NCI-H460 (cell line): ENCODE measurements at regions not wholly inside any gene's neighbourhood (a gene's known extent, or its start where the extent isn't known, plus 50 kb on each side); places are given as distances from the start of the nearest gene placed in this dataset.

Experiments used
- DNase-seq: peaks from one replicate; pipeline ENCODE4 v3.0.0-alpha.2; 2016; ENCODE audit warnings: low read depth; ENCODE audit errors: extremely low read depth

DNA sequence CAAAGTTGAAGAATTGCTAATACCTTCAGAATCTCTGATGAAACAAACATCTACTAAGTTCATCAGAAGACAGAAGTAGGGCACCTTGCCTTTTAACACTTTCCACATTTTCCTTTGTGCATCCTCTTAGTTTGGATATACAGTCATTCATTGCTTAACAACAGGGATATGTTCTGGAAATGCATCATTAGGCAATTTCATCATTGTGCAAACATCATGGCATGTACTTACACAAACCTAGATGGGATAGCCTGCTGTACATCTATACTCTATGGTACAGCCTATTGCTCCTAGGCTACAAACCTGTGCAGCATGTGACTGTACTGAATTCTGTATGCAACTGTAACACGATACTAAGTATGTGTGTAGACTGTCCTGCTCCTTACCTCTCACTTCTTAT, 169.8 kb downstream of the SUCLA2 start:
- no peak for DNase-seq

- DNase-seq = no peak
Measured at GRCh38 chr13:47829690-47830089, 171.4 kb downstream of the SUCLA2 start.

DNA sequence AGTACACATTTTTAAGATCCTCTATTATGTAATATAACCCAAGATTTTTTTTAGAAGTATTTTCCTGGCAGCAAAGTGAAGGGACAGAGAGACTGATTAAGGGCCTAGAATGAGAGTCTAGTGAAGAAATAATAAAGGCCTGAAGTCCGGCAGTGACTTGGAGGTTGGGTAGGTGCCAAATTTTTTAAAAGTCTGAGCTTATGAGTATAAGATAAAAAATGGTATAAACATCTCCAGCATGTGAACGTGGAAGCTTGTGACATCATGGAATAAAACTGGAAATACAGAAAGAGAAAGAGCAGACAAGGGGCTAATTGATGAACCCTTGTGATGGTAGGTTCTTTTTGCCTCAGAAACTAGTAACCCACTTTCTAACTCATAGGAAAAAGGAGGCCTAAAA, 174.6 kb downstream of the SUCLA2 start:
- DNase-seq = no peak

DNA sequence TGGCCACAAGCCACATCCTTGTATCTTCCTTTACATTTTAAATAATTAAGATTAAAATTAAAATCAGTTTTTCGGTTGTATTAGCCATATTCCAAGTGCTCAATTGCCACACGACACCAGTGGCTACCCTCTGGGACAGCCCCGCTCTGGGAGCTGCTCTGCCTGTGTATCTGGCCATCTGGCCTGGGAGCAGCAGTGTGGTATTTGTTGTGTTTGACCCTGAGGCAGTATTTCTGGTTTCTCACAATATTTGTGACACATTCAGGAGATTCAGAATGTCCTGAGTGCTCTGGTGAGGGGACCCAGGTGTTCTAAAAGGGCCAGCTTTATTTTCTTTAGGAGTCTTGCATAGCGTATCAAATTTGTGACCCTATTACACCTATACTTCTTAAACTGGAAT, 179.0 kb downstream of the SUCLA2 start:
- DNase-seq = no peak

- DNase-seq = no peak
Measured at GRCh38 chr13:47816831-47817230, 184.2 kb downstream of the SUCLA2 start.

DNA sequence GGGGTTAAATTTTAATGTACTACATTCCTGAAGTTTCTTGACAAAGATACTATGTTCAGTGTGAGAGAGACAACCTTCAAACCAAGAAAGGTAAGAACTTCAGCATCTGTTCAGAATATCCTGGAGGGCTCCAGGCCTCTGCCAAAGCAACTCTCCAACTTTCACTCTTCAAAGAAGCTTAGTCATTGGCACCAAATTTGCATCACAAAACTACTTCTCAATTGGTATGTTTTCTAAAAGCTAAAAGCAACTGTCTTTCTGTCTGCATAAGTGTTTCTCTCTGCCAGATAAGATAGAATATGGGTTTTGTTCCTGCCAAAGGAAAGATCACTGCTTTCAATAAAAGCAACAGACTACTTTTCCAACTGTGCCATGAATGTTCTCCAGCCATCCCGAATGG, 187.4 kb downstream of the SUCLA2 start:
- no peak for DNase-seq

GRCh38 chr13:47809411-47809810, 191.7 kb downstream of the SUCLA2 start:
- DNase-seq = no peak

GRCh38 chr13:47803131-47803530, 197.9 kb downstream of the SUCLA2 start:
- no peak for DNase-seq

- DNase-seq = no peak
Measured at GRCh38 chr13:47801555-47801954, 199.5 kb downstream of the SUCLA2 start.

GRCh38 chr13:47800593-47800992, 200.5 kb downstream of the SUCLA2 start:
- no peak for DNase-seq

- no peak for DNase-seq
Measured at GRCh38 chr13:47798906-47799305, 202.2 kb downstream of the SUCLA2 start.

DNA sequence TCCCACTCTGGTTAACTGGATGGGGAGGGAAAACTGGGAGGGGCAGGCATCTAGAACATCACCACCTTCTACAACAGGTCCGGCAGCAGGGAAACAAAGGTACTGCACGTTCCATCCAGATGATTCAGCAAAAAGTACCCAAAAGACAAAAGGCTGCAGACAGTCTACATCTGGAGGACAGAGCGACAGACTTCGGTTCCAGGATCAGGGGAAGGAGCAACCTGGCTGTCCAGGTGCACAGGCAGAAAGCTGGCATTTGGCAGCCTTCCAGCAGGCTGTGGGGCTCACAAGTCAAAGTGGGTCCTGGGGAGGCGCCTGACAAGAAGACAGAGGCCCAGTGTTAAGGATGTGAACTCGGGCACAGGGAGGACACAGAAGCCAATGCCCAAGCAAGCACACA, 202.9 kb downstream of the SUCLA2 start:
- no peak for DNase-seq

GRCh38 chr13:47796816-47797215, 204.3 kb downstream of the SUCLA2 start:
- no peak for DNase-seq

DNA sequence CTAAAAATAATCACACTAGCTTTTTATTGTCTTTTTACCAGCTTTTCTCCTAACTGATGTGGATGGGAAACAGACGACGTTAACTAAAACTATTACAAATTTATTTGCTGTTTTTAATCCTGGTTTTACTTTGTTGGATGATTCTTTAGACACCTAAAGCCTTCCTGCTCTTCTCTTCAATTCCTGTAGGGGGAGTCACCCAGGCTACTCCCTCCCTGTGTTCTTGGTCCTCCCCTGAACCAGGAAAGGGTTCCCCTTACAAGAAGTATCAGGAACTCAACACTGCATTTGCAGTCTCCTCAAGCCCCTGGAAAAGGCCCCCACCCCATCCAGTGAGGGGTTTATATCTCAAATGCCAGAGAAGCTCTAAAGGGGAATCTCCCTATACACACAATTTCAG, 206.1 kb downstream of the SUCLA2 start:
- no peak for DNase-seq

GRCh38 chr13:47790755-47791154, 210.3 kb downstream of the SUCLA2 start:
- no peak for DNase-seq

DNA sequence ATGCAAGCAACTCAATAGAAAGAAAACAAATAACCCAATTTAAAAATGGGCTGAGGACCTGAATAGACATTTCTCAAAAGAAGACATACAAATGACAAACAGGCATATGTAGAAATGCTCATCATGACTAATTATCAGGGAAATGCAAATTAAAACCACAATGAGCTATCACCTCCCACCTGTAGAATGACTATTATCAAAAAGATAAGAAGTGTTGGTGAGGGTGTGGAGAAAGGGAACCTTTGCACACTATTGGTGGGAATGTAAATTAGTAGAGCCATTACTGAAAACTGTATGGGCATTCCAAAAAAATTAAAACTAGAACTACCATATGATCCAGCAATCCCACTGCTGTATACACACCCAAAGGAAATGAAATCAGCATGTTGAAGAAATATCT, 212.2 kb downstream of the SUCLA2 start:
- DNase-seq = no peak

- DNase-seq = no peak
Measured at GRCh38 chr13:47774671-47774994, 226.4 kb downstream of the SUCLA2 start.

DNA sequence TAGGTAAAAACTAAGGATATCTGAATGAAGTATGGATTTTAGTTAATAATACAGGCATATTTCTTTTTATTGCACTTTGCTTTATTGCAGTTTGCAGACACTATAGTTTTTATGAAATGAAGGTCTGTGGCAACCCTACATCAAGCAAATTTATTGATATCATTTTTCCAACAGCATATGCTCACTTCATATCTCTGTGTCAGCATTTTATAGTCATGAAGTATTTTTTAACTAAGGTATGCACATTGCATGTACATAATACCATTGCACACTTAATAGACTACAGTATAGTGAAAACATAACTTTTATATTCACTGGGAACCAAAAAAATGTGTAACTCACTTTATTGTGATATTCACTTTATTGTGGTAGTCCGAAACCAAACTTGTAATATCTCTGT, 236.3 kb downstream of the SUCLA2 start:
- DNase-seq = no peak

- no peak for DNase-seq
Measured at GRCh38 chr13:47757466-47758080, 243.5 kb downstream of the SUCLA2 start.

DNA sequence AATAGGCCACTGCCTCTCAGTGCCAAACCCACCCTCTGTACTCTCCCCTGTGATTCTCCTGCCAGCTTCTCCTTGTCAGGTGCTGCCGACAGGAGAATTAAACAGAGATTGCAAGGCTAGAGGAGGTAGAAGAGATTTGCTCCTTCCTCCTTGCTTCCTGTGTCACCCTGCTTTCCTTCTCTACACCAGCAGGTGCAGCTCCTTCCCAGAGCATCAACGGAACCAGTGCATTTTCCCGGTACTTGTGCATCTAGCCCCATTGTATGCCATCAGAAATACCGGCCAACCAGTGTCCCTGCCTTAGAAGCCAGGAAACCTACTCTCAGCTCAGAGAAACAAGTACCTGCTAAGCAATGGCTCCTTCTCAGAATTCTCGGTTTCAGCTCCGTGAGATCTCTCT, 253.2 kb downstream of the SUCLA2 start:
- no peak for DNase-seq

DNA sequence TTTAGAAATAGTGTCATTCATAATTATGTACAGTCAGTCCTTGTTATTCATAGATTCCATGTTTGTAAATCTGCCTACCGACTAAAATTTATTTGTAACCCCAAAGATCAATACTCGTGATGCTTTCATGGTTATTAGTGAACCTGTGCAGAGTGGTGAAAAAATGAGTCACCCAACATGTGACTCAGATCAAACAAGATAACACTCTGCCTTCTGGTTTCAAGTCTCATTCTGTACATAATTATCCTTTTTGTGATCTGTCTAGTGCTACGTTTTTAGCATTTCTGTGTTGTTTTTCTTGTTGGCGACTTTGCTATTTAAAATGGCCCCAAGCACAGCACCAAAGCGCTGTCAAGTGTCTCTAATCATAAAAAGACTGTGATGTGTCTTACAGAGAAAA, 274.7 kb downstream of the SUCLA2 start:
- DNase-seq = no peak

DNA sequence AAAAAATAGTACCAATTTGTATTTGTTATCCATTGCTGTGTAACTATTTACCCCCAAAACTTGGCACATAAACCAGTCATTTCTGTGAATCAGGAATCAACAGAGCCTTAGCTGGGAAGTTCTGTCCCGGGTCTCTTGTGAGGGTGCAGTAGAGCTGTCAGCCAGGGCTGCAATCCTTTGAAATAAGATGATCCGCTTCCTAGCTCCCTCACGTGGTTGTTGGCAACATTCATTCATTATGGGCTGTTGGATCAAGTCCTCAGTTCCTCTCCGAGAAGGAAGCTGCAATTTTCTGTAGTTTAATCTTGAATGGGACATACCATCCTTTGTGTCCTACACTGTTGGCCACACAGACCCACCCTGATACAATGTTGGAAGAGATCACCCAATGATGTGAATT, 277.2 kb downstream of the SUCLA2 start:
- no peak for DNase-seq

GRCh38 chr13:47719164-47719563, 281.9 kb downstream of the SUCLA2 start:
- no peak for DNase-seq

DNA sequence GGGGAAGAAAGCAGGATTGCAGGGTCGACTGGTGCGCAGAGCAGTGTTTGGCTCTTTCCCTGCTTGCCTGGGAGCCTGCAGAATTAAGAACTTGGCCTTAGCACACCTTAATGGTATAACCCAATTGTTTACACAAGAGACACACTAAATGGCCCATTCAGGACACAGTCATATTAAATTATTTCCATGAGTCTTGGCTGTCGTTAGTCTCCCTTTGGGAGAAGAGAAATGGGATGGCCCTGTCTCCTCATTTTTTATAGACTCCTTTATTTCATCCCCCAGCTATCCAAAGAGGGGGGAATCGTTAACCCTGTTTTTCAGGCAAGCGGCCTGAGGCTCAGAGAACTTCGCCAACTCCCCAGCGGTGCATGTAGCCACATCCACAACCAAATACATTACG, 282.5 kb downstream of the SUCLA2 start:
- DNase-seq = no peak
